H1 (cell line): ENCODE measurements at regions not wholly inside any gene's neighbourhood (a gene's known extent, or its start where the extent isn't known, plus 50 kb on each side); places are given as distances from the start of the nearest gene placed in this dataset.

ENCODE experiments used
- CTCF ChIA-PET: fragments of 300-600 bp; sonication (Branson Sonifier 250); formaldehyde crosslinking; loops from one replicate; lab custom pipeline; 2021; ENCODE audit not compliant: partially characterized antibody; lab: Charles Lee
- POLR2A ChIA-PET: fragments of 300-600 bp; sonication (Branson Sonifier 250); formaldehyde crosslinking; loops from one replicate; lab custom pipeline; 2021; ENCODE audit warnings: inconsistent platforms; ENCODE audit not compliant: partially characterized antibody; lab: Charles Lee
- DNase-seq, 2 experiments: peaks; one replicate each; pipeline versions ENCODE4 v3.0.0 to v3.0.0-alpha.2; 2010 to 2022; ENCODE audit warnings: low spot score in 2 of 2, low read depth in 1 of 2, mixed read lengths in 1 of 2
- FAIRE-seq: peaks from 2 replicates; lab custom pipeline; 2011; peaks lifted over from hg19 to GRCh38; lab: Jason Lieb, UNC
- H2AFZ ChIP-seq: 2 replicates; pipeline ENCODE4 v1.8.1; 2012; ENCODE audit warnings: low read length, inconsistent platforms
- H2AK5ac ChIP-seq: 2 replicates; pipeline ENCODE4 v1.6.1; 2013; ENCODE audit warnings: low read depth, low read length
- H2BK120ac ChIP-seq: replicated peaks from 2 replicates; pipeline ENCODE3; 2013; ENCODE audit warnings: low read depth, low read length, inconsistent platforms
- H2BK12ac ChIP-seq: 2 replicates; pipeline ENCODE4 v1.6.1; 2013; ENCODE audit warnings: low read depth, low read length
- H2BK15ac ChIP-seq: 2 replicates; pipeline ENCODE4 v1.6.1; 2013; ENCODE audit warnings: low read length
- H2BK20ac ChIP-seq: 2 replicates; pipeline ENCODE4 v1.6.1; 2013; ENCODE audit warnings: low read length
- H2BK5ac ChIP-seq: 2 replicates; pipeline ENCODE4 v1.6.1; 2013; ENCODE audit warnings: low read depth, low read length
- H3K14ac ChIP-seq: 2 replicates; pipeline ENCODE4 v1.6.1; 2013; ENCODE audit warnings: inconsistent platforms; ENCODE audit not compliant: insufficient read length
- H3K18ac ChIP-seq: 2 replicates; pipeline ENCODE4 v1.6.1; 2013; ENCODE audit warnings: low read length; ENCODE audit errors: extremely low read depth
- H3K23ac ChIP-seq: 2 replicates; pipeline ENCODE4 v1.6.1; 2013; ENCODE audit warnings: inconsistent platforms; ENCODE audit not compliant: insufficient read length
- H3K23me2 ChIP-seq: 2 replicates; pipeline ENCODE4 v1.6.1; 2013; ENCODE audit warnings: low read depth, low read length
- H3K27ac ChIP-seq: 2 replicates; pipeline ENCODE4 v1.6.1; 2011; ENCODE audit warnings: low read depth, low read length, inconsistent platforms
- H3K27me3 ChIP-seq, 4 experiments: replicated peaks in 1 of 4; 1 replicate in 1 of 4; 2 replicates in 3 of 4; pipeline versions ENCODE4 v1.6.1 to v1.8.1; 2011 to 2013; ENCODE audit warnings: low read length in 3 of 4, mild to moderate bottlenecking in 3 of 4, inconsistent platforms in 2 of 4, mixed read lengths in 2 of 4, moderate library complexity in 1 of 4; ENCODE audit not compliant: control insufficient read depth in 3 of 4, insufficient read depth in 3 of 4; ENCODE audit errors: extremely low read depth in 1 of 4
- H3K36me3 ChIP-seq, 4 experiments: 2 replicates each; pipeline versions ENCODE4 v1.6.1 to v1.8.1; 2011 to 2013; ENCODE audit warnings: mild to moderate bottlenecking in 4 of 4, low read length in 3 of 4, moderate library complexity in 2 of 4, control low read depth in 1 of 4, inconsistent platforms in 1 of 4; ENCODE audit not compliant: insufficient read depth in 4 of 4, control insufficient read depth in 2 of 4
- H3K4ac ChIP-seq: replicated peaks from 2 replicates; pipeline ENCODE3; 2013; ENCODE audit warnings: low read length, low read depth, mixed read lengths, inconsistent platforms; ENCODE audit not compliant: insufficient read length
- H3K4me1 ChIP-seq, 4 experiments: replicated peaks in 1 of 4; 1 replicate in 1 of 4; 2 replicates in 3 of 4; pipeline versions ENCODE4 v1.6.1 to v1.8.1; 2011 to 2013; ENCODE audit warnings: low read length in 3 of 4, inconsistent platforms in 2 of 4, mixed read lengths in 1 of 4; ENCODE audit not compliant: insufficient read depth in 4 of 4, control insufficient read depth in 3 of 4
- H3K4me2 ChIP-seq, 2 experiments: 2 replicates each; pipeline versions ENCODE4 v1.6.1 to v1.8.1; 2011 to 2013; ENCODE audit warnings: low read depth in 2 of 2, low read length in 2 of 2, control low read depth in 1 of 2, inconsistent platforms in 1 of 2, mild to moderate bottlenecking in 1 of 2; ENCODE audit not compliant: insufficient read depth in 1 of 2
- H3K4me3 ChIP-seq, 4 experiments: fragments of 200-600, 300-600 bp in 1 of 4; sonication (generic), shearing (Covaris generic), sonication (Bioruptor Twin) in 1 of 4; 2 replicates each; pipeline versions ENCODE4 v1.5.1 to v1.8.1; 2011 to 2016; ENCODE audit warnings: low read length in 4 of 4, low read depth in 3 of 4, control low read depth in 2 of 4, inconsistent platforms in 2 of 4, mild to moderate bottlenecking in 2 of 4, mixed read lengths in 1 of 4, moderate library complexity in 1 of 4; ENCODE audit not compliant: insufficient read depth in 2 of 4; ENCODE audit errors: extremely low read depth in 1 of 4
- H3K56ac ChIP-seq: replicated peaks from 2 replicates; pipeline ENCODE3; 2013; ENCODE audit warnings: low read depth, mild to moderate bottlenecking, mixed read lengths, low read length, inconsistent platforms; ENCODE audit not compliant: insufficient read length
- H3K79me1 ChIP-seq: 2 replicates; pipeline ENCODE4 v1.6.1; 2013; ENCODE audit warnings: low read depth, low read length, control low read depth
- H3K79me2 ChIP-seq, 2 experiments: 2 replicates each; pipeline versions ENCODE4 v1.6.1 to v1.8.1; 2012 to 2013; ENCODE audit warnings: low read length in 2 of 2, mild to moderate bottlenecking in 2 of 2, inconsistent platforms in 1 of 2; ENCODE audit not compliant: insufficient read depth in 2 of 2, control insufficient read depth in 1 of 2
- H3K9ac ChIP-seq, 4 experiments: replicated peaks in 1 of 4; 1 replicate in 1 of 4; 2 replicates in 3 of 4; pipeline versions ENCODE4 v1.6.1 to v1.8.1; 2011 to 2013; ENCODE audit warnings: low read depth in 3 of 4, low read length in 3 of 4, control low read depth in 2 of 4, mild to moderate bottlenecking in 2 of 4, moderate library complexity in 2 of 4, inconsistent platforms in 1 of 4; ENCODE audit errors: extremely low read depth in 1 of 4
- H3K9me3 ChIP-seq, 2 experiments: 2 replicates each; pipeline versions ENCODE4 v1.6.1 to v1.8.1; 2012 to 2013; ENCODE audit warnings: mild to moderate bottlenecking in 2 of 2, moderate library complexity in 2 of 2, control low read depth in 1 of 2, inconsistent platforms in 1 of 2, low read depth in 1 of 2, low read length in 1 of 2, mixed read lengths in 1 of 2; ENCODE audit not compliant: insufficient read depth in 2 of 2
- H4K20me1 ChIP-seq, 2 experiments: replicated peaks in 1 of 2; 2 replicates each; pipeline versions ENCODE3 to v1.8.1; 2011 to 2013; ENCODE audit warnings: inconsistent platforms in 2 of 2, low read length in 2 of 2, mild to moderate bottlenecking in 1 of 2; ENCODE audit not compliant: insufficient read depth in 2 of 2, control insufficient read depth in 1 of 2
- H4K5ac ChIP-seq: 2 replicates; pipeline ENCODE4 v1.6.1; 2013; ENCODE audit warnings: low read length, low read depth, mixed read lengths, inconsistent platforms; ENCODE audit not compliant: insufficient read length
- H4K8ac ChIP-seq: 2 replicates; pipeline ENCODE4 v1.8.0; 2013; ENCODE audit warnings: mild to moderate bottlenecking, moderate library complexity, low read length, inconsistent platforms; ENCODE audit not compliant: insufficient read depth; ENCODE audit errors: extremely low read depth
- H4K91ac ChIP-seq: replicated peaks from 2 replicates; pipeline ENCODE3; 2013; ENCODE audit warnings: low read length, mixed read lengths, inconsistent platforms; ENCODE audit not compliant: insufficient read length
- CBX8 ChIP-seq: fragments of 300-800, 300-1000 bp; sonication (generic); IDR thresholded peaks from 2 replicates; pipeline ENCODE4 v1.7.1; 2016; ENCODE audit warnings: low read depth, low read length, borderline replicate concordance
- CEBPB ChIP-seq: IDR thresholded peaks from 2 replicates; pipeline ENCODE4 v1.6.1; 2012; ENCODE audit warnings: low read depth, low read length
- GTF2F1 ChIP-seq: IDR thresholded peaks from 2 replicates; pipeline ENCODE4 v1.6.1; 2012; ENCODE audit warnings: low read depth, low read length, improper control_type of control experiment, borderline replicate concordance
- HDAC2 ChIP-seq, 2 experiments: fragments of 300-600 bp in 1 of 2; sonication (generic) in 1 of 2; IDR thresholded peaks; 2 replicates each; pipeline ENCODE4 v1.6.1; 2011 to 2012; ENCODE audit warnings: low read depth in 2 of 2, low read length in 2 of 2, mild to moderate bottlenecking in 2 of 2, moderate library complexity in 2 of 2, borderline replicate concordance in 1 of 2, inconsistent platforms in 1 of 2
- POLR2A ChIP-seq, 2 experiments: IDR thresholded peaks; 1 replicate in 1 of 2; 2 replicates in 1 of 2; pipeline ENCODE4 v1.6.1; 2011; ENCODE audit warnings: low read depth in 2 of 2, low read length in 2 of 2, mild to moderate bottlenecking in 2 of 2; ENCODE audit errors: control extremely low read depth in 1 of 2
- RXRA ChIP-seq: IDR thresholded peaks from 2 replicates; pipeline ENCODE4 v1.6.1; 2011; ENCODE audit warnings: low read depth, mild to moderate bottlenecking, low read length, moderate library complexity; ENCODE audit not compliant: insufficient read depth
- SAP30 ChIP-seq: fragments of 300-600 bp; sonication (generic); IDR thresholded peaks from 2 replicates; pipeline ENCODE4 v1.7.1; 2012; ENCODE audit warnings: low read length, moderate library complexity, mild to moderate bottlenecking, inconsistent platforms; ENCODE audit not compliant: insufficient read depth, insufficient replicate concordance
- SP4 ChIP-seq: IDR thresholded peaks from 2 replicates; pipeline ENCODE4 v1.6.1; 2012; ENCODE audit warnings: low read length, inconsistent platforms
- WGBS, 2 experiments: shearing (Covaris generic) in 1 of 2; methylation state at CpG; one replicate each; pipeline versions ENCODE4 v1.1.6 to v1.1.7; 2013 to 2015; ENCODE audit warnings: low lambda C conversion rate in 2 of 2, mixed read lengths in 2 of 2, inconsistent platforms in 1 of 2, low coverage in 1 of 2, missing lambda C conversion rate in 1 of 2; ENCODE audit not compliant: insufficient replicate concordance in 2 of 2, insufficient coverage in 1 of 2, insufficient read length in 1 of 2; ENCODE audit errors: extremely low coverage in 1 of 2, missing lambda C conversion rate in 1 of 2; 5-methylcytosine and 5-hydroxymethylcytosine counted together

GRCh38 chr13:33636243-33636642 lies 181.7 kb upstream of the RFC3 start:
- no peaks in the 10 kb centered on the region for H3K79me1 ChIP-seq

More at GRCh38 chr13:33636243-33636642, 181.7 kb upstream of the RFC3 start:
- Histone ChIP-seq H3K14ac (no peak overlapping the region), H3K4ac (no peak overlapping the region), H4K91ac (no peak overlapping the region), H3K79me2 (no peaks in the 10 kb centered on the region), H3K27ac (no peak overlapping the region), H3K23ac (no peak overlapping the region), H3K4me3 (no peak overlapping the region), H2BK15ac (no peak overlapping the region), H4K5ac (no peak overlapping the region), H4K8ac (no peak overlapping the region), H2BK5ac (no peak overlapping the region), H3K18ac (no peak overlapping the region), H3K9ac (no peak overlapping the region), H2BK20ac (no peak overlapping the region), H2BK12ac (no peak overlapping the region), H2AFZ (no peak overlapping the region), H2AK5ac (no peak overlapping the region), H3K27me3 (no peaks in the 10 kb centered on the region), H3K4me1 (peaks cover 2 to 15% (median 8%) of the 10 kb centered on the region in 4 experiments; a peak in 4 of 7 replicates), H4K20me1 (no peaks in the 10 kb centered on the region), H3K9me3 (no peaks in the 10 kb centered on the region), H3K4me2 (no peak overlapping the region), H3K23me2 (no peaks in the 10 kb centered on the region), H3K36me3 (no peaks in the 10 kb centered on the region), H2BK120ac (no peak overlapping the region), H3K56ac (no peak overlapping the region)
- 88% methylated on average over 5 of the region's 5 CpGs; no CpG with 5 or more reads in 1 of the 2 experiments for WGBS, 2 experiments
- FAIRE-seq = no peak
- ChIA-PET CTCF (no interaction called here), POLR2A (no interaction called here)
- TF ChIP-seq CBX8 (no peak), POLR2A (IDR thresholded peaks at IDR 0.05; ENCODE audit: control extremely low read depth in 1 of 2, low read depth in 2 of 2, low read length in 2 of 2) (no peak), CEBPB (no peak), SAP30 (no peak), SP4 (no peak), HDAC2 (IDR thresholded peaks at IDR 0.05; ENCODE audit: borderline replicate concordance in 1 of 2, low read depth in 2 of 2, low read length in 2 of 2) (no peak), RXRA (no peak), GTF2F1 (no peak)
- DNase-seq = no peak
